ENCODE measurements at regions not wholly inside any gene's neighbourhood (a gene's known extent, or its start where the extent isn't known, plus 50 kb on each side); places are given as distances from the start of the nearest gene placed in this dataset.

GRCh38 chr18:3354506-3354905 is 92.6 kb downstream of the MYL12B start:
- TF ChIP-seq EP300 (IDR thresholded peaks at IDR 0.05) (no peak), POLR2A (IDR thresholded peaks at IDR 0.05) (no peak), CTCF (IDR thresholded peaks at IDR 0.05) (no peak), POLR2AphosphoS5 (IDR thresholded peaks at IDR 0.05) (no peak)
- H3K9me3 ChIP-seq = no peaks in the 10 kb centered on the region
- intact Hi-C loops (cut with DNase I) = no loop called here
- H3K4me1 ChIP-seq = no peaks in the 10 kb centered on the region
- no peak overlapping the region for H3K4me3 ChIP-seq
- H3K36me3 ChIP-seq = no peaks in the 10 kb centered on the region
- DNase-seq = no peak
- H3K27me3 ChIP-seq = no peaks in the 10 kb centered on the region
- no peak overlapping the region for H3K27ac ChIP-seq
- WGBS, 2 donors = 65 to 68% methylated on average over 4 of the region's 4 CpGs

GRCh38 chr18:3356614-3357013 is 93.4 kb upstream of the TGIF1 start:
- TF ChIP-seq EP300 (IDR thresholded peaks at IDR 0.05) (no peak), CTCF (IDR thresholded peaks at IDR 0.05) (no peak), POLR2AphosphoS5 (IDR thresholded peaks at IDR 0.05) (no peak), POLR2A (IDR thresholded peaks at IDR 0.05) (no peak)
- no peak for DNase-seq
- H3K4me3 ChIP-seq = no peak overlapping the region
- intact Hi-C loops (cut with DNase I) = no loop called here
- no peaks in the 10 kb centered on the region for H3K27me3 ChIP-seq
- no peak overlapping the region for H3K27ac ChIP-seq
- no peaks in the 10 kb centered on the region for H3K9me3 ChIP-seq
- H3K36me3 ChIP-seq = no peaks in the 10 kb centered on the region
- 83 to 86% methylated on average over 4 of the region's 4 CpGs for WGBS, 2 donors
- H3K4me1 ChIP-seq = no peaks in the 10 kb centered on the region

GRCh38 chr18:3357516-3357915 is 92.5 kb upstream of the TGIF1 start:
- no peak overlapping the region for H3K27ac ChIP-seq
- no peaks in the 10 kb centered on the region for H3K9me3 ChIP-seq
- TF ChIP-seq POLR2A (IDR thresholded peaks at IDR 0.05) (no peak), POLR2AphosphoS5 (IDR thresholded peaks at IDR 0.05) (no peak)
- H3K4me1 ChIP-seq = no peaks in the 10 kb centered on the region
- intact Hi-C loops (cut with DNase I) = no loop called here
- no peak overlapping the region for H3K4me3 ChIP-seq
- no peak for DNase-seq
- H3K27me3 ChIP-seq = no peaks in the 10 kb centered on the region
- WGBS, 2 donors = 90 to 92% methylated on average over 5 of the region's 5 CpGs
- no peaks in the 10 kb centered on the region for H3K36me3 ChIP-seq

- Histone ChIP-seq H3K27ac (no peak overlapping the region), H3K9me3 (no peaks in the 10 kb centered on the region), H3K27me3 (no peaks in the 10 kb centered on the region), H3K4me1 (no peaks in the 10 kb centered on the region), H3K4me3 (no peak overlapping the region), H3K36me3 (no peaks in the 10 kb centered on the region)
- DNase-seq = no peak
- intact Hi-C loops (cut with DNase I) = no loop called here
- WGBS, 2 donors = 92% methylated on average over 6 of the region's 6 CpGs
- TF ChIP-seq POLR2AphosphoS5 (IDR thresholded peaks at IDR 0.05) (no peak), EP300 (IDR thresholded peaks at IDR 0.05) (no peak), POLR2A (IDR thresholded peaks at IDR 0.05) (no peak), CTCF (IDR thresholded peaks at IDR 0.05) (no peak)
Measured at GRCh38 chr18:3358310-3358709, 91.7 kb upstream of the TGIF1 start.

GRCh38 chr18:3360211-3360610 is 89.8 kb upstream of the TGIF1 start:
- no peaks in the 10 kb centered on the region for H3K27me3 ChIP-seq
- H3K36me3 ChIP-seq = no peaks in the 10 kb centered on the region
- no peak overlapping the region for H3K4me3 ChIP-seq
- TF ChIP-seq EP300 (IDR thresholded peaks at IDR 0.05) (no peak), POLR2A (IDR thresholded peaks at IDR 0.05) (no peak), POLR2AphosphoS5 (IDR thresholded peaks at IDR 0.05) (no peak), CTCF (IDR thresholded peaks at IDR 0.05) (no peak)
- intact Hi-C loops (cut with DNase I) = no loop called here
- WGBS, 2 donors = 91 to 92% methylated on average over 15 of the region's 15 CpGs
- DNase-seq = no peak
- no peak overlapping the region for H3K27ac ChIP-seq
- no peaks in the 10 kb centered on the region for H3K4me1 ChIP-seq
- no peaks in the 10 kb centered on the region for H3K9me3 ChIP-seq
